Brain microvascular endothelial cell (primary cell): ENCODE measurements at regions not wholly inside any gene's neighbourhood (a gene's known extent, or its start where the extent isn't known, plus 50 kb on each side); places are given as distances from the start of the nearest gene placed in this dataset.
"Not testable (repeated sequence)": the region's sequence is repeated elsewhere in the genome, so short reads cannot be mapped to it uniquely, and the experiment has no call there.

Source experiments
- DNase-seq: peaks from one replicate; pipeline ENCODE4 v3.0.0-alpha.2; 2020
- H3K27ac ChIP-seq: fragments of 250-450 bp; sonication (Bioruptor Pico); 2 replicates; pipeline ENCODE4 v1.5.1; 2020; ENCODE audit warnings: mild to moderate bottlenecking, moderate library complexity
- H3K27me3 ChIP-seq: fragments of 250-450 bp; sonication (Bioruptor Pico); replicated peaks from 2 replicates; pipeline ENCODE4 v1.5.1; 2020; ENCODE audit warnings: mild to moderate bottlenecking
- H3K36me3 ChIP-seq: fragments of 250-450 bp; sonication (Bioruptor Pico); replicated peaks from 2 replicates; pipeline ENCODE4 v1.5.1; 2020; ENCODE audit warnings: mild to moderate bottlenecking
- H3K4me3 ChIP-seq: 2 replicates; pipeline ENCODE4 v1.5.1; 2011; ENCODE audit warnings: low read depth, mild to moderate bottlenecking, control low read depth, low read length, moderate library complexity
- in situ Hi-C: cut with HindIII; loops from 2 replicates; pipeline ENCODE4 v1.10.0; 2017; ENCODE audit warnings: low sequenced_read_pairs, low pct_ligation_motif_present
- TF ChIP-seq, protein P1 (sequence below): IDR thresholded peaks from 2 replicates; pipeline ENCODE4 v1.5.1; 2011; ENCODE audit warnings: low read depth, mild to moderate bottlenecking, moderate library complexity, low read length, control low read depth, inconsistent platforms; ENCODE audit errors: missing control alignments

- H3K4me3 ChIP-seq: no peak overlapping the region
- TF ChIP-seq, protein P1, sequence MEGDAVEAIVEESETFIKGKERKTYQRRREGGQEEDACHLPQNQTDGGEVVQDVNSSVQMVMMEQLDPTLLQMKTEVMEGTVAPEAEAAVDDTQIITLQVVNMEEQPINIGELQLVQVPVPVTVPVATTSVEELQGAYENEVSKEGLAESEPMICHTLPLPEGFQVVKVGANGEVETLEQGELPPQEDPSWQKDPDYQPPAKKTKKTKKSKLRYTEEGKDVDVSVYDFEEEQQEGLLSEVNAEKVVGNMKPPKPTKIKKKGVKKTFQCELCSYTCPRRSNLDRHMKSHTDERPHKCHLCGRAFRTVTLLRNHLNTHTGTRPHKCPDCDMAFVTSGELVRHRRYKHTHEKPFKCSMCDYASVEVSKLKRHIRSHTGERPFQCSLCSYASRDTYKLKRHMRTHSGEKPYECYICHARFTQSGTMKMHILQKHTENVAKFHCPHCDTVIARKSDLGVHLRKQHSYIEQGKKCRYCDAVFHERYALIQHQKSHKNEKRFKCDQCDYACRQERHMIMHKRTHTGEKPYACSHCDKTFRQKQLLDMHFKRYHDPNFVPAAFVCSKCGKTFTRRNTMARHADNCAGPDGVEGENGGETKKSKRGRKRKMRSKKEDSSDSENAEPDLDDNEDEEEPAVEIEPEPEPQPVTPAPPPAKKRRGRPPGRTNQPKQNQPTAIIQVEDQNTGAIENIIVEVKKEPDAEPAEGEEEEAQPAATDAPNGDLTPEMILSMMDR: no peak
- in situ Hi-C loops: no loop called here
- H3K27me3 ChIP-seq: no peaks in the 10 kb centered on the region
- no peaks in the 10 kb centered on the region for H3K36me3 ChIP-seq
- DNase-seq: no peak
- H3K27ac ChIP-seq: no peak overlapping the region
Observed at GRCh38 chr20:47438464-47439381, 63.0 kb upstream of the NCOA3 start.

GRCh38 chr20:47440857-47441773 lies 60.6 kb upstream of the NCOA3 start:
- TF ChIP-seq, protein P1: no peak
- Histone ChIP-seq H3K4me3 (no peak overlapping the region), H3K36me3 (no peaks in the 10 kb centered on the region), H3K27me3 (no peaks in the 10 kb centered on the region), H3K27ac (no peak overlapping the region)
- DNase-seq: no peak
- in situ Hi-C loops: no loop called here

GRCh38 chr20:47441774-47442150 lies 59.9 kb upstream of the NCOA3 start:
- Histone ChIP-seq H3K4me3 (no peak overlapping the region), H3K27ac (no peak overlapping the region), H3K27me3 (no peaks in the 10 kb centered on the region), H3K36me3 (no peaks in the 10 kb centered on the region)
- no peak for DNase-seq
- in situ Hi-C loops: no loop called here
- TF ChIP-seq, protein P1: no peak

DNA sequence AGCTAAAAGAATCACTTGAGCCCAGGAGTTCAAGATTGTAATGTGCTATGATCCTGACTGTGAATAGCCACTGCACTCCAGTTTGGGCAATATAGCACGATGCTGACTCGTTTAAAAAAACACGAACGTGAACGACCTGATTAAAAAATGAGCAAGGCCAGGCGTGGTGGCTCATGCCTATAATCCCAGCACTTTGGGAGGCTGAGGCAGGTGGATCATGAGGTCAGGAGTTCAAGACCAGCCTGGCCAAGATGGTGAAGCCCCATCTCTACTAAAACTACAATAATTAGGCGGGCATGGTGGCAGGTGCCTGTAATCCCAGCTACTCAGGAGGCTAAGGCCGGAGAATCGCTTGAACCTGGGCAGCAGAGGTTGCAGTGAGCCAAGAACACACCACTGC lies 58.6 kb upstream of the NCOA3 start:
- H3K36me3 ChIP-seq, DNase-seq, H3K4me3 ChIP-seq, H3K27me3 ChIP-seq, H3K27ac ChIP-seq, in situ Hi-C loops: not testable (repeated sequence)

DNA sequence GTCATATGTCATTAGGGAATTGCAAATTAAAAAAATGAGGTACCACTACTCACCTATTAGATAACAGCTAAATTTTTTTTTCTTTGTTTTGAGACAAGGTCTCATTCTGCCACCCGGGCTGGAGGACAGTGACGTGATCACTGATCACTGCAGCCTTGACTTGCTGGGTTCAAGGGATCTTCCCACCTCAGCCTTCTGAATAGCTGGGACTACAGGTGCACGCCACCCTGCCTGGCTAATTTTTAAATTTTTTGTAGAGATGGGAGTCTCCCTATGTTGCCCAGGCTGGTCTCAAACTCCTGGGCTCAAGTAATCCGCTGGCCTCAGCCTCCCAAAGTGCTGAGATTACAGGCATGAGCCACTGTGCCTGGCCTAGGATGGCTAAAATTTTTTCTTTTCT lies 57.1 kb upstream of the NCOA3 start:
- in situ Hi-C loops: no loop called here
- Histone ChIP-seq H3K36me3 (no peaks in the 10 kb centered on the region), H3K27me3 (no peaks in the 10 kb centered on the region), H3K4me3 (no peak overlapping the region), H3K27ac (no peak overlapping the region)
- TF ChIP-seq, protein P1: no peak
- no peak for DNase-seq

DNA sequence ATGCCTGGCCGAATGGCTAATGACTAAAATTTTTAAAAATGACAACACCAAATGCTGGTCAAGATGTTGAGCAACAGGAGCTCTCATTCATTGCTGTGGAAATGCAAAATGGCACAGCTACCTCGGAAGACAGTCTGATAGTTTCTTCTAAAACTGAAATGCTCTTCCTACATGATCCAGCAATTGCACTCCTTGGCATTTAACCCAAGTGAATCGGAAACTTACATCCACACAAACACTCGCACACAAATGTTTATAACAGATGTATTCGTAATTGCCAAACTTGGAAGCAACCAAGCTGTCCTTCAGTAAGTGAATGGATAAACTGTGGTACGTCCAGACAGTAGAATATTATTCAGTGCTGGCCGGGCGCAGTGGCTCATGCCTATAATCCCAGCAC lies 56.4 kb upstream of the NCOA3 start:
- Histone ChIP-seq H3K36me3 (no peaks in the 10 kb centered on the region), H3K27me3 (no peaks in the 10 kb centered on the region), H3K4me3 (no peak overlapping the region), H3K27ac (no peak overlapping the region)
- in situ Hi-C loops: no loop called here
- TF ChIP-seq, protein P1: no peak
- DNase-seq: no peak

GRCh38 chr20:47447350-47448296 lies 54.1 kb upstream of the NCOA3 start:
- H3K27ac ChIP-seq, in situ Hi-C loops, H3K36me3 ChIP-seq, H3K4me3 ChIP-seq, H3K27me3 ChIP-seq, DNase-seq: not testable (repeated sequence)
